ENCODE measurements at regions not wholly inside any gene's neighbourhood (a gene's known extent, or its start where the extent isn't known, plus 50 kb on each side); places are given as distances from the start of the nearest gene placed in this dataset.

GRCh38 chr4:96525898-96526297 lies 686.0 kb downstream of the PDHA2 start:
- TF ChIP-seq SUZ12 (IDR thresholded peaks at IDR 0.05; ENCODE audit: extremely low read depth, insufficient read depth, insufficient read length) (no peak), YY1 (IDR thresholded peaks at IDR 0.05; ENCODE audit: insufficient read depth, insufficient read length) (no peak), ZNF274 (IDR thresholded peaks at IDR 0.05; ENCODE audit: low read depth, low read length) (no peak)
